ENCODE measurements at regions not wholly inside any gene's neighbourhood (a gene's known extent, or its start where the extent isn't known, plus 50 kb on each side); places are given as distances from the start of the nearest gene placed in this dataset.

GRCh38 chr10:129307141-129307540, 159.9 kb upstream of the MGMT start:
- H3K9ac ChIP-seq (ENCODE audit: low read length) = no peak overlapping the region
- ChIA-PET CTCF (no interaction called here), POLR2A (ENCODE audit: unreplicated experiment) (no interaction called here)
- no peaks in the 10 kb centered on the region for H3K36me3 ChIP-seq (ENCODE audit: low read depth, low read length)
- BruUV-seq (replicated peaks) = no TSS peak
- no peaks in the 10 kb centered on the region for H3K9me2 ChIP-seq (replicated peaks; ENCODE audit: low read length)
- H3K27ac ChIP-seq (ENCODE audit: low read length) = no peak overlapping the region
- H3K4me3 ChIP-seq (ENCODE audit: low read length) = no peak overlapping the region
- TF ChIP-seq, protein P1, sequence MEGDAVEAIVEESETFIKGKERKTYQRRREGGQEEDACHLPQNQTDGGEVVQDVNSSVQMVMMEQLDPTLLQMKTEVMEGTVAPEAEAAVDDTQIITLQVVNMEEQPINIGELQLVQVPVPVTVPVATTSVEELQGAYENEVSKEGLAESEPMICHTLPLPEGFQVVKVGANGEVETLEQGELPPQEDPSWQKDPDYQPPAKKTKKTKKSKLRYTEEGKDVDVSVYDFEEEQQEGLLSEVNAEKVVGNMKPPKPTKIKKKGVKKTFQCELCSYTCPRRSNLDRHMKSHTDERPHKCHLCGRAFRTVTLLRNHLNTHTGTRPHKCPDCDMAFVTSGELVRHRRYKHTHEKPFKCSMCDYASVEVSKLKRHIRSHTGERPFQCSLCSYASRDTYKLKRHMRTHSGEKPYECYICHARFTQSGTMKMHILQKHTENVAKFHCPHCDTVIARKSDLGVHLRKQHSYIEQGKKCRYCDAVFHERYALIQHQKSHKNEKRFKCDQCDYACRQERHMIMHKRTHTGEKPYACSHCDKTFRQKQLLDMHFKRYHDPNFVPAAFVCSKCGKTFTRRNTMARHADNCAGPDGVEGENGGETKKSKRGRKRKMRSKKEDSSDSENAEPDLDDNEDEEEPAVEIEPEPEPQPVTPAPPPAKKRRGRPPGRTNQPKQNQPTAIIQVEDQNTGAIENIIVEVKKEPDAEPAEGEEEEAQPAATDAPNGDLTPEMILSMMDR (conservative IDR thresholded peaks at IDR 0.05; ENCODE audit: low read depth, low read length) = no peak
- TF ChIP-seq EZH2 (IDR thresholded peaks at IDR 0.05; ENCODE audit: low read length, unreplicated experiment) (no peak), EZH2phosphoT487 (IDR thresholded peaks at IDR 0.05; ENCODE audit: borderline replicate concordance, low read length) (no peak)
- H3K4me1 ChIP-seq (ENCODE audit: insufficient read depth, low read length) = no peaks in the 10 kb centered on the region
- no peaks in the 10 kb centered on the region for H4K20me1 ChIP-seq (ENCODE audit: low read length)
- no peaks in the 10 kb centered on the region for H3F3A ChIP-seq (ENCODE audit: low read length, unreplicated experiment)
- no peaks in the 10 kb centered on the region for H3K79me2 ChIP-seq (ENCODE audit: low read length)
- H3K9me3 ChIP-seq (ENCODE audit: low read length) = no peaks in the 10 kb centered on the region
- DNase-seq = no peak
- ATAC-seq = no peak
- H2AFZ ChIP-seq (ENCODE audit: low read length) = no peak overlapping the region
- no peak overlapping the region for H3K4me2 ChIP-seq (ENCODE audit: low read length)
- no peaks in the 10 kb centered on the region for H3K27me3 ChIP-seq (ENCODE audit: low read length)
- intact Hi-C loops (cut with micrococcal nuclease) = no loop called here

GRCh38 chr10:129308953-129309564, 158.0 kb upstream of the MGMT start:
- no peak overlapping the region for H3K4me3 ChIP-seq (ENCODE audit: low read length)
- no peaks in the 10 kb centered on the region for H3K9me2 ChIP-seq (replicated peaks; ENCODE audit: low read length)
- no peak overlapping the region for H3K27ac ChIP-seq (ENCODE audit: low read length)
- H3K27me3 ChIP-seq (ENCODE audit: low read length) = no peaks in the 10 kb centered on the region
- H3K9me3 ChIP-seq (ENCODE audit: low read length) = no peaks in the 10 kb centered on the region
- H3F3A ChIP-seq (ENCODE audit: low read length, unreplicated experiment) = no peaks in the 10 kb centered on the region
- no peak overlapping the region for H3K4me2 ChIP-seq (ENCODE audit: low read length)
- H3K79me2 ChIP-seq (ENCODE audit: low read length) = no peaks in the 10 kb centered on the region
- BruUV-seq (replicated peaks) = no TSS peak
- H4K20me1 ChIP-seq (ENCODE audit: low read length) = no peaks in the 10 kb centered on the region
- H3K9ac ChIP-seq (ENCODE audit: low read length) = no peak overlapping the region
- intact Hi-C loops (cut with micrococcal nuclease) = no loop called here
- ChIA-PET POLR2A (ENCODE audit: unreplicated experiment) (no interaction called here), CTCF (no interaction called here)
- ATAC-seq (no peak), DNase-seq (no peak)
- no peaks in the 10 kb centered on the region for H3K4me1 ChIP-seq (ENCODE audit: insufficient read depth, low read length)
- H3K36me3 ChIP-seq (ENCODE audit: low read depth, low read length) = no peaks in the 10 kb centered on the region
- TF ChIP-seq EZH2 (IDR thresholded peaks at IDR 0.05; ENCODE audit: low read length, unreplicated experiment) = no peak
- TF ChIP-seq EZH2phosphoT487 (IDR thresholded peaks at IDR 0.05; ENCODE audit: borderline replicate concordance, low read length) = no peak
- TF ChIP-seq, protein P1 (conservative IDR thresholded peaks at IDR 0.05; ENCODE audit: low read depth, low read length) = no peak
- H2AFZ ChIP-seq (ENCODE audit: low read length) = no peak overlapping the region

DNA sequence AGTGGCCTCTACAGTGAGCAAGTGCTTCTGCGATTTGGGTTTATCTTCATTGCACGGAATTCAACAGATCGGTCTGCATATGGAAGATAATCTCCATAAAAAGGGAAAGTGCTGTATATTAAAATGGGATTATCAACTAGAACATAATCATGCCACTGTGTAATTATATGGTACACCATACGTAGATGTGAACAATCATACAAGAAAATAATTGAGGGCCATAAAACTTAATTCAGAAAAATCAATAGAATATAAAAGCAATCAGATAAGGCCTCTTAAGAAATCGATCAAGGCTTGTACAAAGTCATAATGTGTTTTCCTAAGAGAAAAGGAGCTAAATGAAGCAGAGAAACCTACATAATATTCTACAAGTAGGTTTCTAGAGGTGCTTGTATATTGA, 157.5 kb upstream of the MGMT start:
- no peaks in the 10 kb centered on the region for H4K20me1 ChIP-seq (ENCODE audit: low read length)
- no peak overlapping the region for H3K27ac ChIP-seq (ENCODE audit: low read length)
- no TSS peak for BruUV-seq (replicated peaks)
- no peaks in the 10 kb centered on the region for H3K27me3 ChIP-seq (ENCODE audit: low read length)
- H3F3A ChIP-seq (ENCODE audit: low read length, unreplicated experiment) = no peaks in the 10 kb centered on the region
- H3K4me3 ChIP-seq (ENCODE audit: low read length) = no peak overlapping the region
- no peaks in the 10 kb centered on the region for H3K79me2 ChIP-seq (ENCODE audit: low read length)
- no peaks in the 10 kb centered on the region for H3K9me3 ChIP-seq (ENCODE audit: low read length)
- POLR2A ChIA-PET (ENCODE audit: unreplicated experiment) = no interaction called here
- no peak overlapping the region for H3K4me2 ChIP-seq (ENCODE audit: low read length)
- H2AFZ ChIP-seq (ENCODE audit: low read length) = no peak overlapping the region
- CTCF ChIA-PET = no interaction called here
- TF ChIP-seq EZH2 (IDR thresholded peaks at IDR 0.05; ENCODE audit: low read length, unreplicated experiment) = no peak
- TF ChIP-seq EZH2phosphoT487 (IDR thresholded peaks at IDR 0.05; ENCODE audit: borderline replicate concordance, low read length) = no peak
- TF ChIP-seq, protein P1 (conservative IDR thresholded peaks at IDR 0.05; ENCODE audit: low read depth, low read length) = no peak
- H3K9ac ChIP-seq (ENCODE audit: low read length) = no peak overlapping the region
- H3K9me2 ChIP-seq (replicated peaks; ENCODE audit: low read length) = no peaks in the 10 kb centered on the region
- intact Hi-C loops (cut with micrococcal nuclease) = no loop called here
- DNase-seq = no peak
- H3K4me1 ChIP-seq (ENCODE audit: insufficient read depth, low read length) = no peaks in the 10 kb centered on the region
- H3K36me3 ChIP-seq (ENCODE audit: low read depth, low read length) = no peaks in the 10 kb centered on the region
- no peak for ATAC-seq

Data from PC-3 (cell line).